ENCODE measurements at regions not wholly inside any gene's neighbourhood (a gene's known extent, or its start where the extent isn't known, plus 50 kb on each side); places are given as distances from the start of the nearest gene placed in this dataset.

- DNase-seq = no peak
These were observed 60.6 kb upstream of the DIO3 start for GRCh38 chr14:101500681-101501080.

DNA sequence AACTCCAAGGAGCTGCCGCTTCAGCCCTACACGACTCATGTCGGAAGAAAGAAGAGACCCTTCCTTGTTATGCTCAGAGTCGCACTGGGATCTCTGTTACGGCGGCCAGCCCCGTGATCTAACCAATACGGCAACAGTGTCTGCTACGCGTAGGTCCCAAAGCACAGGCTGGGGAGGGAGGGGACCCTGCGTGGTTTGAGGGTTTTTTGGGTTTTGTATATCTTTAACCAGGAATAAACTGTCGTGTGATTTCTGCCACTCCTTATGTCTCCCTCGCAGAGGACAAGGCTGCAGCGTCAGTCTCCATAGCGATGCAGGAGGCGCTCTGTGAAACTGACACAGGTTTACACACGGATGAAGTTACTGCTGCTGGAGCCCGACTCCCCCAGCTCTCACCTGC lies 60.0 kb upstream of the DIO3 start:
- DNase-seq = no peak

GRCh38 chr14:101501858-101502615 lies 59.3 kb upstream of the DIO3 start:
- no peak for DNase-seq

DNA sequence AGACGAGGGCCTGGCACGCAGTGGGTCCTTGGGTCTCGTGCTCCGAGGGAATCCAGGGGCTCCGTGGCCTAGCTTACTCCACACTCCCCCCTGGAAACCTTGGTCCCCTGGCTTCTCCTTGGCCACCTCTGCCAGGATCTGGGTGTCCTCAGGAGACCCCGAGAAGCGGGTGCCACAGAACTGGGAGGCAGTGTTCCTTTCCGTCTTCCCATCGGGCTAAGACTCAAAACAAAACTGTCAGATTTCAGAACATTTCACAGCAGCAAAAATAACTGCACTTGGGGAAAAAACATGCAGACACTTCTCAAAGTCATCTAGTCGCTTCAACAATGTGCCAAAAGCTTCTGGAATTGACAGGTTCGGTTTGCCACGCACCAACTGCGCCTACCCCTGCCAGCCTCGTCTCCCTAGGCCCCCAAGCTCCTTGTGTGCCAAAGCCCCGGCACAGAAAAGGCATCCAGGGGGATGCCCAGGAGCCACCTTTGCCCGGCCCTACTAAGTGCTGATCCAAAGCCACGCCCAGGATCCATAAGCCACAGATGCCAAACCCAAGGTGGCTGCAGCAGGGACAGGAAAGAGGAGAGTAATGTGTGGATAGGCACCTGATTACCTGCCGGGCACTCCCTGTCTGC lies 58.4 kb upstream of the DIO3 start:
- DNase-seq = no peak

GRCh38 chr14:101503431-101504095 lies 57.7 kb upstream of the DIO3 start:
- no peak for DNase-seq

DNA sequence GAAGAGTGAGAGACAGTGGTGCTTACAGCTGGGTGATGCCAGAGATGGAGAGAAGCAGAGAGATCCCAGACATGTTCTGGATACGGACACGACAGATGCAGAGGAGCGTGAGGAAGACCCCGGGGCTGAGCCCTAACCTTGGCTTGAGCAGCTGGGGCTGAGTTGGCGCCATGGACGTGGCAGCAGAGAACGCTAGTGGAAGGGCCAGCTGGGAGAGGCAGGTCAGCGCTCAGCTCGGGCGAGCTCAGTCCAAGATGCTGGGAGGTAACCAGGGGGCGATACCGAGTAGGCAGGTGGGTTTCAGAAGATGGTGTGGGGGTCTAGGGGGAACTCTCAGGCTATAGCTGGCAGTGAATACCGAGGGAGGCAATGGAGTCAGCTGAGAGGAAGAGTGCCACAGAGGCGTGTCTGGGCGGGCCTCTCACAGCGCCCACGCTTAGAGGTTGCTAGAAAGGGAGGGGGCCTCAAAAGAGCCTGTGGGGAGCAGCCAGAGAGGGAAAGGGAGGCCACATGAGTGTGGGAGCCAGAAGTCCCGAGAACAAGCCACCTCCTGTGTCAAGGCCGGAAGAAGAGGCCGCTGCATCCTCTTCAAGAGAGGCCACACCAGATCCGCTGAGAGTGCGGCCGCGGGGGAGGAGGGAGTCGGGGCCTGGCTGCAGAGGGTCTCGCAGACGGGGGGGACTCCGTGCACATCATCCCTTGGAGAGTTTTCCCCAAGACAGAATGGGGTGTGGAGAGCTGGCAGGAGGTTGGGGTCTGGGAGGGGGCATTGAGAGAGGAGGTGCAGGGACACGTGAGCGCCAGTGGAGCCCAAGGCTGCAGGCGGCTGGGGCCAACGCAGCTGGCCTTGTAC lies 57.0 kb upstream of the DIO3 start:
- DNase-seq = no peak

DNA sequence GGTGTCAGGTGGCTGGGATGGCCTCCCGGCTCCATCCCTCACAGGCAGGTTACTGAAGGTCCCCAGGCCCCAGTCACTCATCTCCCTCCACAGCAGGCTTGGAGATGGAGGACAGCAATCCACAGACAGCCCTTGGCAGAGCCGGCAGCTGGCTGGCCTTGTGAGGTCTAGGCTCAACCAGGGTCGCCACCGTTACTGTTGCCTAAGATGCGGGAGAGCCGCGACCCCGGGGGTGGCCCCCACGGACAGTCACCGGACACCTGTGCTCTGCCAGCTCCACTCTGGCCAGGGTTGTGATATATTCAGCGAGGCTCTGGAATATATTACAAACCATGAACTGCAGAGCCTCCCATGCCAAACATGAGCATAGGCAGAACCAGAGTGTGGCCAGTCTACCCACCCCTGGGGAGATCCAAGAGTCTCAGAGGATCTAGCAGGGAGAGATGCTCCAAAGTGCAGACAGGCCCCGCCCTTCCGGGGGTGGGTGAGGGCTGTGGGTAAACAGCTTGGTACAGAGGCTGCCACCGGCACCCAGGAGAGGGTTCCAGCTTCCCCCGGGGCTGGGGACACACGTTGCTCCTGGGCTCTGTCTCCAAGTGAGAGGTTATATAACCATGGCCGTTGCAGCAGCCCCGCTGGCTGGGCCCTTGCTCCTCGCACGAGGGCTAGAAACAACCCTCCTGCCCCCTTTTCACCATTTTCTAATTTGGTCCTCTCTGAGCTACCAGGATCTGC lies 55.9 kb upstream of the DIO3 start:
- DNase-seq = no peak

- no peak for DNase-seq
These were observed 54.9 kb upstream of the DIO3 start for GRCh38 chr14:101506211-101506925.

GRCh38 chr14:101506926-101507835 lies 54.1 kb upstream of the DIO3 start:
- DNase-seq = no peak

GRCh38 chr14:101507836-101508150 lies 53.5 kb upstream of the DIO3 start:
- no peak for DNase-seq

DNA sequence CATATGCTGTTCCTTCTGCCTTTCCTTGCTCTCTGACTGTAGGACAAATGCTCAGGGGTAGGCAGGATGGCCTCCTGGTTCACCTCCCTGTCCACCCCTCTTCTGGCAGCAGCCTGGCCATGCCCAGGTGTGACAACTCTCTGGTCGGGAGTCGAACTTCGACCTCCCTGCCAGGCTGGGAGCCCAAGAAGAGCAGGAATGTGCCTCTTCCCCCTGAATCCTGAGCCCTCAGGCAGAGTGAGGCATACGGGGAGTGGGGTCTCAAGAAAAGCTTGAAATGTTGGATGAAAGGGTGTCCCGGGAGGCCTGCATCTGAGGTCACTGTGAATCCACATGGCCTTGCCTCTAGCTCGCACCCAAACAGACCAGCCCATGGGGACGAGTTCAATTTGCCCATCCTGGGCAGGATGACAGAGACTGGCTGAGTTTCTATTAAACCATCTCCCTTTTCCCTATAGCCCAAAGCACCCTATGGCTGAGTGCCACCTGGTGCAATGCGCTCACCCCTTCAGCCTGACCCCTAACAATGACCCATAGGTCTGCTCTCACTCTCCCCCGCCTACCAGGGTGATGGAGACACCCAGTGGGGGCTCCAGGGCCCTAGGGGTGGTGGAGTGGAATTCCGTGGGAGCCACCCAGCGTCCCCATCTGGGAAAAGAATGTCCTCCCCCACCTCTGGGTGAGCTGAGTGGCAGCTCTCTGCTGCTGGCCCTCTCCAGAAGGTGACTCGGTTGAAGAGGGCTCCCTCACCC lies 52.9 kb upstream of the DIO3 start:
- DNase-seq = no peak

- DNase-seq = no peak
These were observed 52.2 kb upstream of the DIO3 start for GRCh38 chr14:101508948-101509729.

DNA sequence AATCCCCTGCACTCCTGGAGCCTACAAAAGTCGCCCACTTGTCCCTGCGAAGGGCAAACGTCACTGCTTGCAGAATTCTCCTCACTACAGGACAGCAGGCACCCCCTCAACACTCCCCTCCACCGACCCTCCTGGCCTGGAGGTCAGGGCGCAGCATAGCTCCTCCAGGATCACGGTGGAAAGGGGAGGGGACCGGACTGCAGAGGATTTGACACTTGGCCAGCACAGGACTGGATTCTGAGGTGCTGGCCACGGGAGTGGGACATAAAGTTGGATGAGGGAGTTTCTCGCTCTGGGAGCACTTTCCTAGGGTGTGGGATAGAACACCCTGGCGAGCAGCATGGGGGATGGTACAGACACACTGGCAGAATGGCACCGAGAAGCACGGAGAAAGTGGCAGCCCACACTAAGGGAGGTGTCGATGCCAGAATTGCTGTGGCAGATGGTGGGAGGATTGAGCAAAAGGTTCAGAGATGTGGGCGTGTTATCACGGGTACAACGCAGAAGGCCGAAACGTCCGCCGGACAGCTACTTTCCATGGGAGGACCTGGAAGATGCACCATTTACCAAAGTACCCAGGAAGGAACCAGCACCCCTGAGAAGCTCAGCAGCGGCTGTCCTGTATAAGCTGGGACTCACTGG lies 51.4 kb upstream of the DIO3 start:
- DNase-seq = no peak

GRCh38 chr14:101511199-101511598 lies 50.1 kb upstream of the DIO3 start:
- DNase-seq = no peak

All from NCI-H2171 (cell line).